Ishikawa (cell line): ENCODE measurements at regions not wholly inside any gene's neighbourhood (a gene's known extent, or its start where the extent isn't known, plus 50 kb on each side); places are given as distances from the start of the nearest gene placed in this dataset.

Experiments
- CEBPB ChIP-seq: IDR thresholded peaks from 2 replicates; pipeline ENCODE4 v1.6.1; 2012
- CREB1 ChIP-seq: IDR thresholded peaks from 2 replicates; pipeline ENCODE4 v1.6.1; 2012; ENCODE audit warnings: low read depth
- EGR1 ChIP-seq: IDR thresholded peaks from 2 replicates; pipeline ENCODE4 v1.6.1; 2012
- EP300 ChIP-seq: IDR thresholded peaks from 2 replicates; pipeline ENCODE4 v1.6.1; 2012; ENCODE audit warnings: borderline replicate concordance
- FOXM1 ChIP-seq: IDR thresholded peaks from 2 replicates; pipeline ENCODE4 v1.6.1; 2012; ENCODE audit warnings: low read depth, borderline replicate concordance
- NFIC ChIP-seq: IDR thresholded peaks from 2 replicates; pipeline ENCODE4 v1.6.1; 2012
- RAD21 ChIP-seq: IDR thresholded peaks from 2 replicates; pipeline ENCODE4 v1.6.1; 2012; ENCODE audit warnings: low read depth
- TAF1 ChIP-seq: IDR thresholded peaks from 2 replicates; pipeline ENCODE4 v1.6.1; 2012; ENCODE audit warnings: low read depth, mild to moderate bottlenecking
- TCF12 ChIP-seq: IDR thresholded peaks from 2 replicates; pipeline ENCODE4 v1.6.1; 2012; ENCODE audit warnings: low read depth
- USF1 ChIP-seq: IDR thresholded peaks from 2 replicates; pipeline ENCODE4 v1.6.1; 2012
- YY1 ChIP-seq: IDR thresholded peaks from 2 replicates; pipeline ENCODE4 v1.6.1; 2012; ENCODE audit warnings: low read depth
- TF ChIP-seq, protein P1 (sequence below): IDR thresholded peaks from 2 replicates; pipeline ENCODE4 v1.6.1; 2012
- TF ChIP-seq, protein P2 (sequence below): IDR thresholded peaks from 2 replicates; pipeline ENCODE4 v1.6.1; 2012; ENCODE audit warnings: low read depth, mild to moderate bottlenecking

GRCh38 chr1:30264672-30265025, 458.7 kb downstream of the MATN1 start:
- TF ChIP-seq EP300 (no peak), RAD21 (no peak), FOXM1 (no peak), YY1 (no peak), CEBPB (no peak), NFIC (no peak), TAF1 (no peak), TCF12 (no peak), CREB1 (no peak), EGR1 (no peak), USF1 (no peak)
- TF ChIP-seq, protein P1, sequence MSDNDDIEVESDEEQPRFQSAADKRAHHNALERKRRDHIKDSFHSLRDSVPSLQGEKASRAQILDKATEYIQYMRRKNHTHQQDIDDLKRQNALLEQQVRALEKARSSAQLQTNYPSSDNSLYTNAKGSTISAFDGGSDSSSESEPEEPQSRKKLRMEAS: no peak
- TF ChIP-seq, protein P2, sequence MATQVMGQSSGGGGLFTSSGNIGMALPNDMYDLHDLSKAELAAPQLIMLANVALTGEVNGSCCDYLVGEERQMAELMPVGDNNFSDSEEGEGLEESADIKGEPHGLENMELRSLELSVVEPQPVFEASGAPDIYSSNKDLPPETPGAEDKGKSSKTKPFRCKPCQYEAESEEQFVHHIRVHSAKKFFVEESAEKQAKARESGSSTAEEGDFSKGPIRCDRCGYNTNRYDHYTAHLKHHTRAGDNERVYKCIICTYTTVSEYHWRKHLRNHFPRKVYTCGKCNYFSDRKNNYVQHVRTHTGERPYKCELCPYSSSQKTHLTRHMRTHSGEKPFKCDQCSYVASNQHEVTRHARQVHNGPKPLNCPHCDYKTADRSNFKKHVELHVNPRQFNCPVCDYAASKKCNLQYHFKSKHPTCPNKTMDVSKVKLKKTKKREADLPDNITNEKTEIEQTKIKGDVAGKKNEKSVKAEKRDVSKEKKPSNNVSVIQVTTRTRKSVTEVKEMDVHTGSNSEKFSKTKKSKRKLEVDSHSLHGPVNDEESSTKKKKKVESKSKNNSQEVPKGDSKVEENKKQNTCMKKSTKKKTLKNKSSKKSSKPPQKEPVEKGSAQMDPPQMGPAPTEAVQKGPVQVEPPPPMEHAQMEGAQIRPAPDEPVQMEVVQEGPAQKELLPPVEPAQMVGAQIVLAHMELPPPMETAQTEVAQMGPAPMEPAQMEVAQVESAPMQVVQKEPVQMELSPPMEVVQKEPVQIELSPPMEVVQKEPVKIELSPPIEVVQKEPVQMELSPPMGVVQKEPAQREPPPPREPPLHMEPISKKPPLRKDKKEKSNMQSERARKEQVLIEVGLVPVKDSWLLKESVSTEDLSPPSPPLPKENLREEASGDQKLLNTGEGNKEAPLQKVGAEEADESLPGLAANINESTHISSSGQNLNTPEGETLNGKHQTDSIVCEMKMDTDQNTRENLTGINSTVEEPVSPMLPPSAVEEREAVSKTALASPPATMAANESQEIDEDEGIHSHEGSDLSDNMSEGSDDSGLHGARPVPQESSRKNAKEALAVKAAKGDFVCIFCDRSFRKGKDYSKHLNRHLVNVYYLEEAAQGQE: no peak
